Nephron progenitor cell (in vitro differentiated cells): ENCODE measurements at regions not wholly inside any gene's neighbourhood (a gene's known extent, or its start where the extent isn't known, plus 50 kb on each side); places are given as distances from the start of the nearest gene placed in this dataset.

Experiments
- DNase-seq: peaks from one replicate; pipeline ENCODE4 v3.0.0; 2021
- H3K27ac Mint-ChIP-seq: 2 replicates; pipeline ENCODE4 v1.8.0; 2021; ENCODE audit warnings: mild to moderate bottlenecking, moderate library complexity, mixed read lengths
- H3K27me3 Mint-ChIP-seq: 2 replicates; pipeline ENCODE4 v1.8.0; 2021; ENCODE audit warnings: mild to moderate bottlenecking, low read depth, mixed read lengths; ENCODE audit not compliant: poor library complexity
- H3K36me3 Mint-ChIP-seq: 2 replicates; pipeline ENCODE4 v1.8.0; 2021; ENCODE audit warnings: low read depth, mixed read lengths
- H3K4me1 Mint-ChIP-seq: 2 replicates; pipeline ENCODE4 v1.8.0; 2021; ENCODE audit warnings: mixed read lengths
- H3K4me3 Mint-ChIP-seq: 2 replicates; pipeline ENCODE4 v1.8.0; 2021; ENCODE audit warnings: mild to moderate bottlenecking, moderate library complexity, mixed read lengths
- H3K9me3 Mint-ChIP-seq: 2 replicates; pipeline ENCODE4 v1.8.0; 2021; ENCODE audit warnings: mild to moderate bottlenecking, moderate library complexity, mixed read lengths
- CTCF ChIP-seq: fragments of 200-600 bp; sonication (generic); IDR thresholded peaks from 2 replicates; pipeline ENCODE4 v1.5.0; 2021; ENCODE audit warnings: antibody characterized with exemption

GRCh38 chr9:78899006-78899405, 602.1 kb downstream of the PSAT1 start:
- no peak overlapping the region for H3K4me3 Mint-ChIP-seq
- no peaks in the 10 kb centered on the region for H3K9me3 Mint-ChIP-seq
- no peak for TF ChIP-seq CTCF
- H3K36me3 Mint-ChIP-seq, result no peaks in the 10 kb centered on the region
- no peak overlapping the region for H3K27ac Mint-ChIP-seq
- H3K4me1 Mint-ChIP-seq, result no peaks in the 10 kb centered on the region
- peaks cover 6% of the 10 kb centered on the region for H3K27me3 Mint-ChIP-seq
- DNase-seq, result no peak

GRCh38 chr9:78900500-78900899, 603.6 kb downstream of the PSAT1 start:
- no peak overlapping the region for H3K27ac Mint-ChIP-seq
- H3K4me1 Mint-ChIP-seq, result no peaks in the 10 kb centered on the region
- H3K27me3 Mint-ChIP-seq, result peaks cover 6% of the 10 kb centered on the region
- no peaks in the 10 kb centered on the region for H3K9me3 Mint-ChIP-seq
- no peak for DNase-seq
- H3K36me3 Mint-ChIP-seq, result no peaks in the 10 kb centered on the region
- H3K4me3 Mint-ChIP-seq, result no peak overlapping the region
- TF ChIP-seq CTCF, result no peak

DNA sequence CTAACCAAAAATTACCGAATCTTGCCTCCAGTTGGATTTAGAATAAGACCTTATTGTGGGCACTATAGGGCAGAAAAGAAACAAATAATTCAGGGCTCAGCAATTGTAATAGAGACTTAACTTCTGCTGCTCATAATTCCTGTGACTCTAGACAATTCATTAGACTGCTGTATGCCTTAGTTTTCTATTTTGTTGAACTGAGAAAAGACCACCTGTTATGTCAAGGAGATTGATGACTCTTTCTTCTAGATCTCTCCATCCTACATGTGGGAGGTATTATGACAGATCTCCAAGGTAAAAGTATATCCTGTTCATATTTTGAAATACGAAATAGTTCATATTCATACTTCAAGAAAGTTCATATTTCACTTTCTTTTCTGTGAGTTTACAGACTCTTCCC, 605.1 kb downstream of the PSAT1 start:
- peaks cover 6% of the 10 kb centered on the region for H3K27me3 Mint-ChIP-seq
- H3K27ac Mint-ChIP-seq, result no peak overlapping the region
- H3K36me3 Mint-ChIP-seq, result no peaks in the 10 kb centered on the region
- no peaks in the 10 kb centered on the region for H3K4me1 Mint-ChIP-seq
- no peak for TF ChIP-seq CTCF
- no peak overlapping the region for H3K4me3 Mint-ChIP-seq
- H3K9me3 Mint-ChIP-seq, result no peaks in the 10 kb centered on the region
- no peak for DNase-seq

GRCh38 chr9:78903581-78903980, 606.7 kb downstream of the PSAT1 start:
- no peak for DNase-seq
- no peak overlapping the region for H3K27ac Mint-ChIP-seq
- peaks cover 11% of the 10 kb centered on the region for H3K9me3 Mint-ChIP-seq
- H3K27me3 Mint-ChIP-seq, result peaks cover 6% of the 10 kb centered on the region
- TF ChIP-seq CTCF, result no peak
- H3K4me3 Mint-ChIP-seq, result no peak overlapping the region
- H3K36me3 Mint-ChIP-seq, result peaks cover 3% of the 10 kb centered on the region
- H3K4me1 Mint-ChIP-seq, result no peaks in the 10 kb centered on the region

DNA sequence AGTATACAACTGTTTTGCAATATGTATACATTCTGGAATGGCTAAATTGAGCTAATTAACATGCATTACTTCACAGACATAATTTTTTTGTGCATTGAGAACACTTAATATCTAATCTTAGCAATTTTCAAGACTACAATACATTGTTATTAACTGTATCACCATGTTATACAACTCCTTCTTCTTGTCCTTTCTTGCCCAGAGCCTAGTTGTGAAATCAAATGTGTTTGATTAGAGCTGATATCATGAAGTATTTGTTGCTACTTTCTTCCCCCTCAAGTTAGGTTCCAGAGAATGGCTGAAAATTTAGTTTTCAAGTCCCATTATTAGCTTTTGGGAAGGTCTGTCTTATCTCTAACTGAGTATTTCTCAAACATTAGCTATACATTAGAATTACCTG, 607.8 kb downstream of the PSAT1 start:
- TF ChIP-seq CTCF, result no peak
- H3K4me3 Mint-ChIP-seq, result no peak overlapping the region
- H3K36me3 Mint-ChIP-seq, result peaks cover 6% of the 10 kb centered on the region
- peaks cover 19% of the 10 kb centered on the region for H3K9me3 Mint-ChIP-seq
- peaks cover 3% of the 10 kb centered on the region for H3K4me1 Mint-ChIP-seq
- H3K27me3 Mint-ChIP-seq, result no peaks in the 10 kb centered on the region
- DNase-seq, result no peak
- H3K27ac Mint-ChIP-seq, result no peak overlapping the region

DNA sequence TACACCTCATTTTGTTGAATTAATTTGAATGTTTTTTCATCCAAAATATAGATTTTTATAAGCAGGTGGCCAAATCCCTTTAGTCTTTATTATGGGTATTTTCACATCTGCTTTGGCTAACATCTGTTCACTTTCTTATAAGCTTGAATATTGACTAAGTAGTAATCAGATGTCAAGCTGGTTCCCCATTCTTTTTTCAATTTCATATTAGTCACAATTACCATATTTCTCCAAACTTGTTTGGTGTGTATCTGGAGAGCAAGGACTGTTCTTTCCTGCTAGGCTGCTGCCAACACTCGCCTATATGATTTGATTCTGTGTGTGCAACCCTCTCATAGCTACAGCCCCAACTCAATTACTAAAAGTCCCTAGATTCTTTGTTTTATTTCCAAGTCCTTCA, 608.5 kb downstream of the PSAT1 start:
- H3K4me1 Mint-ChIP-seq, result peaks cover 8% of the 10 kb centered on the region
- no peak overlapping the region for H3K27ac Mint-ChIP-seq
- H3K4me3 Mint-ChIP-seq, result no peak overlapping the region
- peaks cover 21% of the 10 kb centered on the region for H3K9me3 Mint-ChIP-seq
- no peak for TF ChIP-seq CTCF
- H3K27me3 Mint-ChIP-seq, result no peaks in the 10 kb centered on the region
- H3K36me3 Mint-ChIP-seq, result peaks cover 6% of the 10 kb centered on the region
- DNase-seq, result no peak
